Endothelial cell of hepatic sinusoid (primary cell): ENCODE measurements at regions not wholly inside any gene's neighbourhood (a gene's known extent, or its start where the extent isn't known, plus 50 kb on each side); places are given as distances from the start of the nearest gene placed in this dataset.
"Not testable (repeated sequence)": the region's sequence is repeated elsewhere in the genome, so short reads cannot be mapped to it uniquely, and the experiment has no call there.

Experiments
- in situ Hi-C: cut with HindIII; loops from 2 replicates; pipeline ENCODE4 v1.10.0; 2017; ENCODE audit warnings: low sequenced_read_pairs

GRCh38 chr21:28167366-28167765 lies 825.3 kb downstream of the LTN1 start:
- in situ Hi-C loops = no loop called here

GRCh38 chr21:28164519-28164918 lies 828.2 kb downstream of the LTN1 start:
- in situ Hi-C loops = not testable (repeated sequence)

DNA sequence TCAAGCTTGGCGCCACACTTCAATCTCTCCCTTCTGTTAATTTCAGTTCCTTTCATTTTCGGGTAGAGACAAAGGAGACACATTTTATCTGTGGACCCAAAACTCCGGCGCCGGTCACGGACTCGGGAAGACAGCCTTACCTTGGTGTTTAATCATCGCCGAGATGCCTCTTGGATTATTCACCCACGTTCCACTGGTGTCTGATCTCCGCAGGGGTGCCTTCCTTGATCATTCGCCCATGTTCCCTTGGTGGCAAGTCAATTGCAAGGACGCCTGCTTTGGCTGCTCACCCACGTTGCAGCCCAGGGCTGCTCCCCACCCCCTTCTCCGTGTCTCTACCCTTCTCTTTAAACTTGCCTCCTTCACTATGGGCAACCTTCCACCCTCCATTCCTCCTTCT lies 830.6 kb downstream of the LTN1 start:
- in situ Hi-C loops = not testable (repeated sequence)

DNA sequence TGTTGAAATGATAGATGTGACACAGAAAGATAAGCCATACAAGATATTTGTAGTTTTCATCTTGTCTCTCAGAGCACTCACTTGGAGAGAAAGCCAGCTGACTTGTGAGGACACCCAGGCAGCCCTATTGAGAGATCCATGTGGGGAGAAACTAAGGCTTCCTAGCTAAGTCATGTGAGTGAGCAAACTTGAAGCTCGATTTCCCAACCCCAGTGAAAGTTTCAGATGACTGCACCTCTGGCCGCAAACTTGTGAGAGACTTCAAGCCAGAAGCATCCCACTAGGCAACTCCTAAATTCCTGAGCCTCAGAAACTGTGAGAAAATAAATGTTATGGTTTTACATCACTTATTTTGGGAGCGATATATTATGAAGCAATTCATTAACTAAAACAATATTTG lies 832.3 kb downstream of the LTN1 start:
- in situ Hi-C loops = no loop called here

DNA sequence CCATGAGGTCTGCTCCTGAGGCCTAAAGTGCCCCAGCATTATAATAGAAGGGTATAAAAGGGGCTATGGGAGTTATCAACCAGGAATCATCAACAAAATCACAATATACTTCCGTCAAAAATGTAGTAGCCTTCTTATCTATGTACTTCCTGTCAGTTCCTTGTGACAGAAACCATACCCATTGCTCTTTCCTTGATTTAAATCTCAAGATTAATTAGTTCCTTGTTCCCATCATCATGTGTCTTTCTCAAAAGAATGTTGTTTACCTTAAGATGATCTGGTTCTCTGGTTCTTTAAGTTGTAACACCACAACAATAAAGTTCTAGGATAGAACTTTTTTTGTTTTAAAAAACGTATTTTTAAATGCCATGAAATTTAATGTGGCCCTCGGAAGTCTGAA lies 833.3 kb downstream of the LTN1 start:
- in situ Hi-C loops = no loop called here

GRCh38 chr21:28156590-28156989 lies 836.1 kb downstream of the LTN1 start:
- in situ Hi-C loops = no loop called here

GRCh38 chr21:28154121-28154520 lies 838.6 kb downstream of the LTN1 start:
- in situ Hi-C loops = no loop called here

DNA sequence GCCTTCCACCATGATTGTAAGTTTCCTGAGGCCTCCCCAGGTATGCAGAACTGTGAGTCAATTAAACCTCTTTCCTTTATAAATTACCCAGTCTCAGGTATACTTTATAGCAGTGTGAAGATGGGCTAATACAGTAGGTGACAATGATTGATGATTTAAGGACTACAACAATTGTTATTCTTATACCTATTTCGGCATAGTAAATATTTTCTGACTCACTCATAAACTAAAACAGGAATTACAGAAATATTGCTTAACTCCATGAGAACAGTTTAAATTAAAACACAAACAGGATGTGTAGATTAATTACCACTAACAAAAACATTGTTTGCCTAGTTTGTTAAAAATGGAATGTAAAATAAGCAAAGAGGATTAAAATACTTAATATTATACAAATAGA lies 839.9 kb downstream of the LTN1 start:
- in situ Hi-C loops = no loop called here

DNA sequence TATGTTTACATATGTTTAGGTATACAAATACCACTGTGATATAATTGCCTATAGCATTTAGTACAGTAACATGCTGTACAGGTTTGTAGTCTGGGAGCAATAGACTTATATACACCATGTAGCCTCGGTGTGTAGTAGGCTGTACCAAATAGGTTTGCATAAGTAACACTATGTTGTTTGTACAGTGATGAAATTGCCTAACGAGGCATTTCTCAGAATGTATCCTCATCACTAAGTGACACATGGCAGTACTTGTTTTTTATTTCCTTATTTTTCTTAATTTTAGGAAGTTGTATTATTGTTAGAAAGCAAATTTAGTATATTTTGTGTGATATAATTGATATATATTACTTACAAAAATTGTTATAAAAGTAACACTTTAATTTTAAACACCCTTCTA lies 840.9 kb downstream of the LTN1 start:
- in situ Hi-C loops = no loop called here

DNA sequence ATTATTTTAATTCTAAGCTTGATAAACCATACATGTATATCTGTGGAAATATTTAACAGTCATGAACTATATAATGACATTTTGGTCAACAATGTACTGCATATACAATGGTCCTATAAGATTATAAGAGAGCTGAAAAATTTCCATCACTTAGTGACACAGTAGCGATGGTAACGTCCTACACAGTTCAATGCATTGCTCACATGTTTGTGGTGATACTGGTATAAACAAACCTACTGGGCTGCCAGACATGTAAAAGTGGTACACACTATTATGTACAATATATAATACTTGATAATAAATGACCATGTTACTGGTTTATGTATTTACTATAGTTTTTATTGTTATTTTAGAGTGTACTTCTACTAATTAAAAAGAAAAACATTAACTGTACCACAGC lies 841.9 kb downstream of the LTN1 start:
- in situ Hi-C loops = no loop called here

GRCh38 chr21:28148400-28149064 lies 844.1 kb downstream of the LTN1 start:
- in situ Hi-C loops = no loop called here

GRCh38 chr21:28144653-28145052 lies 848.0 kb downstream of the LTN1 start:
- in situ Hi-C loops = no loop called here

GRCh38 chr21:28144089-28144488 lies 848.6 kb downstream of the LTN1 start:
- in situ Hi-C loops = no loop called here

DNA sequence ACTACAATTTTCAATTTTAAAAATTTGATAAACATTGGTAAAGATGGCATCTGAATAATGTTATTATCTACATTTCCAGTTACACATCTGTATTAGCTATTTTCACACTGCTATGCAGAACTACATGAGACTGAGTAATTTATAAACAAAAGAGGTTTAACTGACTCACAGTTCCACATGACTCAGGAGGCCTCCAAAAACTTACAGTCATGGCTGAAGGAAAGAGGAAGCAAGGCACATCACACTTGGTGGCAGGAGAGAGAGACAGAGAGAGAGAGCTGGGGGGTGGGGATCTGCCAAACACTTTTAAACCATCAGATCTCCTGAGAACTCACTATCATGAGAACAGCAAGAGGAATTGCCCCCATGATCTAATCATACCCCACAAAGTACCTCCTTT lies 850.0 kb downstream of the LTN1 start:
- in situ Hi-C loops = no loop called here

DNA sequence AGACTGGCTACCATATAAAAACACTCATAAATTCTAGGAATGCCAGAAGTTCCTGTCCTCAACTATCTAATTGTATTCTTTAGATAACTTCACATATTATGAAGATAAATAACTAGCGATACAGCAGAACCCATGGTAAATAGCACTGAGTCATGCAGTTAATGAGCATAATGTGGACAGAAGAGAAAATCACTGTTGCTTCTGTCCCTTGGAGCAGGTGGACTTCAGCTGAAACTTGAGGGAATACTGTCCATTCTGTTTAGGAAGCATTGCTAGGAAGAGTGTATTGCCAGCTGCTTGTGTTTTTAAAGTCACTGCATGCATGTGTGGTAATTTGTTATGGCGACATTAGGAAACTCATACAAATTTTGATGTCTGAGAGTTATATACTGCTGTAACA lies 854.4 kb downstream of the LTN1 start:
- in situ Hi-C loops = no loop called here

GRCh38 chr21:28136656-28137255 lies 855.9 kb downstream of the LTN1 start:
- in situ Hi-C loops = no loop called here

- in situ Hi-C loops = no loop called here
Observed at GRCh38 chr21:28135646-28136045, 857.0 kb downstream of the LTN1 start.

GRCh38 chr21:28133116-28133515 lies 859.6 kb downstream of the LTN1 start:
- in situ Hi-C loops = no loop called here

GRCh38 chr21:28132713-28133112 lies 860.0 kb downstream of the LTN1 start:
- in situ Hi-C loops = no loop called here

DNA sequence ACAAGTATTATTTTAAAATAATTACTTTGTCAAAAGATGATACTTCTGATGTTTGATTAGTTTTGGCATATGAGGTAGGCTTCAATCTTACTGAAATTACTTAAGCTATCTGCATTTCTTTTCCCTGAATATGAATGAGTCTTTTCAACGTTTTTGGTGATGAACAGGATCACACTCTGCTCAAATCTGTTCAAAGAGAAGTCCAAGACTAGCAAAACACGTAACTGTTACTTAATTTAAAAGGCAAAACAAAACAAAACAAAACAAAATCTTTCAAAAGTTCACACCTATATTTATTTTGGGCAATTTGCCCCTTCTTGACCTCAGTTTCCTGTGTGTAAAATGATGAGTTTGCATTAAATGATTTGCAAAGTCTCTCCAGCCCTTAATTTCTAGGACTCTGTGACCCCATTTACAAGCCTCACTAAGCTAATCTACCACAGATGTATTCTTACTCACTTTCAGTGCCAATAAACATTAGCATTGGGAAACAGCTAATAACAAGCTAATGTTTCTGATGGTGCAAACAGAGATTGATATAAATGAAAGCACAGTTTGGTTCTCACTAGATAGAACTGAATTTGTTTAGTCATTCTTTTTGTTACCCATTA lies 865.4 kb downstream of the LTN1 start:
- in situ Hi-C loops = no loop called here

- in situ Hi-C loops = no loop called here
Observed at GRCh38 chr21:28126521-28127174, 866.0 kb downstream of the LTN1 start.

DNA sequence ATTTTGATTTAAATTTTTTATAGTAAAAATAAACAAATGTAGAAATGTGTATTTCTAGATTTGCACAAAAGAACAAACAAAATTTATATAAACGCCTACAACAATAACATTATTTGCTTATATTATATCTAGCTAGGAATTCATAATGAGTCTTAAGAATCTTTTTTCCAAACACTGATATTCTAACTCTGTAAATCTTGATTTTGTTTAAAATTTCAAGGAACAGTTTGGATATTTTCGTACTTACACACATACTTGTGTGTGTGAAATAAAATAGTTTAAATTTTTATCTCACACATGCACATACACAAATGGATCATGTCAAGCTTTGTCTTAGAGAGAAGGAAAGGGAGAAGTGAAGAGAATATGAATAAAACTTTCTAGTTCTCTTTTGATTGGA lies 868.1 kb downstream of the LTN1 start:
- in situ Hi-C loops = no loop called here
